ENCODE measurements at regions not wholly inside any gene's neighbourhood (a gene's known extent, or its start where the extent isn't known, plus 50 kb on each side); places are given as distances from the start of the nearest gene placed in this dataset.

GRCh38 chr1:185490924-185491323 lies 173.9 kb upstream of the IVNS1ABP start:
- H2BK15ac ChIP-seq (ENCODE audit: low read depth, low read length): no peak overlapping the region
- H4K91ac ChIP-seq (ENCODE audit: insufficient read depth, low read depth, low read length): no peak overlapping the region
- no peak overlapping the region for H4K8ac ChIP-seq (ENCODE audit: low read depth in 2 of 2, low read length in 2 of 2)
- no peak overlapping the region for H2BK5ac ChIP-seq (ENCODE audit: low read depth, low read length, poor library complexity, severe bottlenecking)
- H4K5ac ChIP-seq (ENCODE audit: low read depth, low read length): no peak overlapping the region
- no peak overlapping the region for H2AK9ac ChIP-seq (replicated peaks; ENCODE audit: low read depth, low read length, poor library complexity)
- no peak overlapping the region for H3K4me3 ChIP-seq (ENCODE audit: insufficient read depth, low read depth, low read length)
- no peak overlapping the region for H3K4ac ChIP-seq (ENCODE audit: low read depth, low read length)
- intact Hi-C loops (cut with micrococcal nuclease): no loop called here
- WGBS, 2 experiments (ENCODE audit: extremely low coverage in 2 of 2, insufficient read length in 1 of 2): no CpG with 5 or more reads among the region's 5 CpGs
- no peaks in the 10 kb centered on the region for H3K9me3 ChIP-seq (ENCODE audit: control insufficient read depth, insufficient read depth, low read length)
- H3K9ac ChIP-seq (ENCODE audit: low read depth, low read length): no peak overlapping the region
- H3K56ac ChIP-seq (ENCODE audit: extremely low read depth, insufficient read depth, low read length): no peak overlapping the region
- no peak overlapping the region for H2BK20ac ChIP-seq (ENCODE audit: low read depth, low read length)
- H3K4me1 ChIP-seq (ENCODE audit: control insufficient read depth, insufficient read depth, low read length): no peaks in the 10 kb centered on the region
- no peaks in the 10 kb centered on the region for H3K27me3 ChIP-seq (ENCODE audit: control insufficient read depth, insufficient read depth, low read length)
- no peak overlapping the region for H2AK5ac ChIP-seq (ENCODE audit: low read depth, low read length)
- H3K23ac ChIP-seq (ENCODE audit: low read depth, low read length): no peak overlapping the region
- no peak for DNase-seq
- H4K20me1 ChIP-seq (ENCODE audit: insufficient read depth, low read length): no peaks in the 10 kb centered on the region
- H3K9me1 ChIP-seq (ENCODE audit: insufficient read depth, low read length): no peaks in the 10 kb centered on the region
- BruUV-seq (replicated peaks): no TSS peak
- H2BK120ac ChIP-seq (ENCODE audit: low read depth, low read length): no peak overlapping the region
- CTCF ChIA-PET: interaction anchor here (1.1 kb wide), 1 partner anchor 13 kb away, joined by 3 read pairs; no protein-coding TSS in a partner anchor
- no peak overlapping the region for H3K4me2 ChIP-seq (ENCODE audit: low read depth, low read length)
- TF ChIP-seq MAFK (IDR thresholded peaks at IDR 0.05; ENCODE audit: low read depth, low read length) (no peak), POLR2A (IDR thresholded peaks at IDR 0.05; ENCODE audit: low read depth, low read length) (no peak), CEBPB (IDR thresholded peaks at IDR 0.05; ENCODE audit: low read depth, low read length) (no peak), SMC3 (IDR thresholded peaks at IDR 0.05; ENCODE audit: low read depth, low read length) (no peak), RFX5 (IDR thresholded peaks at IDR 0.05; ENCODE audit: low read depth, low read length) (no peak), CHD1 (IDR thresholded peaks at IDR 0.05; ENCODE audit: low read depth, low read length) (no peak), MAZ (IDR thresholded peaks at IDR 0.05; ENCODE audit: borderline replicate concordance, low read depth, low read length) (no peak), RAD21 (IDR thresholded peaks at IDR 0.05; ENCODE audit: low read length) (no peak), NFE2L2 (IDR thresholded peaks at IDR 0.05; ENCODE audit: low read depth, low read length) (no peak), RCOR1 (IDR thresholded peaks at IDR 0.05; ENCODE audit: insufficient replicate concordance, low read length) (no peak), CTCF (conservative IDR thresholded peaks at IDR 0.05; ENCODE audit: low read depth, low read length) (no peak), MXI1 (IDR thresholded peaks at IDR 0.05; ENCODE audit: borderline replicate concordance, low read depth, low read length) (no peak), ELK1 (IDR thresholded peaks at IDR 0.05; ENCODE audit: borderline replicate concordance, low read depth, low read length) (no peak), BHLHE40 (IDR thresholded peaks at IDR 0.05; ENCODE audit: low read depth, low read length) (no peak), FOS (IDR thresholded peaks at IDR 0.05; ENCODE audit: low read depth, low read length) (no peak), USF2 (IDR thresholded peaks at IDR 0.05; ENCODE audit: low read depth, low read length) (no peak)
- H3K36me3 ChIP-seq (ENCODE audit: control insufficient read depth, insufficient read depth, low read length): no peaks in the 10 kb centered on the region
- no peak overlapping the region for H3K18ac ChIP-seq (ENCODE audit: low read depth, low read length)
- dilution Hi-C loops (cut with HindIII; ENCODE audit: low sequenced_read_pairs, unreplicated experiment): no loop called here
- no peaks in the 10 kb centered on the region for H3K79me1 ChIP-seq (ENCODE audit: low read depth in 1 of 2, low read length in 2 of 2)
- no peak overlapping the region for H3K14ac ChIP-seq (replicated peaks; ENCODE audit: low read depth, low read length)
- H3K27ac ChIP-seq (ENCODE audit: insufficient read depth, low read length): no peak overlapping the region
- no peak overlapping the region for H2AFZ ChIP-seq (replicated peaks; ENCODE audit: low read length, poor library complexity)
- in situ Hi-C loops (cut with MboI; ENCODE audit: low sequenced_read_pairs): no loop called here
- no peak for ATAC-seq (ENCODE audit: low read depth)
- POLR2A ChIA-PET (ENCODE audit: unreplicated experiment): no interaction called here

All from IMR-90 (cell line).